Endothelial cell (in vitro differentiated cells): ENCODE measurements at regions not wholly inside any gene's neighbourhood (a gene's known extent, or its start where the extent isn't known, plus 50 kb on each side); places are given as distances from the start of the nearest gene placed in this dataset.

Experiments used
- DNase-seq: peaks from one replicate; pipeline ENCODE4 v3.0.0; 2021; ENCODE audit warnings: low spot score
- H3K27ac Mint-ChIP-seq: one replicate; pipeline ENCODE4 v1.8.0; 2021; ENCODE audit warnings: mixed read lengths, inconsistent platforms; ENCODE audit not compliant: unreplicated experiment
- H3K27me3 Mint-ChIP-seq: one replicate; pipeline ENCODE4 v1.8.0; 2021; ENCODE audit warnings: mild to moderate bottlenecking, moderate library complexity, mixed read lengths, inconsistent platforms; ENCODE audit not compliant: unreplicated experiment
- H3K36me3 Mint-ChIP-seq: one replicate; pipeline ENCODE4 v1.8.0; 2021; ENCODE audit warnings: mild to moderate bottlenecking, low read depth, mixed read lengths, inconsistent platforms; ENCODE audit not compliant: unreplicated experiment
- H3K4me1 Mint-ChIP-seq: one replicate; pipeline ENCODE4 v1.8.0; 2021; ENCODE audit warnings: mild to moderate bottlenecking, mixed read lengths, inconsistent platforms; ENCODE audit not compliant: unreplicated experiment
- H3K4me3 Mint-ChIP-seq: one replicate; pipeline ENCODE4 v1.8.0; 2021; ENCODE audit warnings: mild to moderate bottlenecking, mixed read lengths, inconsistent platforms; ENCODE audit not compliant: unreplicated experiment
- H3K9me3 Mint-ChIP-seq: one replicate; pipeline ENCODE4 v1.8.0; 2021; ENCODE audit warnings: mixed read lengths, inconsistent platforms; ENCODE audit not compliant: unreplicated experiment
- TF ChIP-seq, protein P1 (sequence below): fragments of 200-600 bp; sonication (generic); IDR thresholded peaks from one replicate; pipeline ENCODE4 v1.5.0; 2021; ENCODE audit warnings: antibody characterized with exemption; ENCODE audit not compliant: unreplicated experiment

DNA sequence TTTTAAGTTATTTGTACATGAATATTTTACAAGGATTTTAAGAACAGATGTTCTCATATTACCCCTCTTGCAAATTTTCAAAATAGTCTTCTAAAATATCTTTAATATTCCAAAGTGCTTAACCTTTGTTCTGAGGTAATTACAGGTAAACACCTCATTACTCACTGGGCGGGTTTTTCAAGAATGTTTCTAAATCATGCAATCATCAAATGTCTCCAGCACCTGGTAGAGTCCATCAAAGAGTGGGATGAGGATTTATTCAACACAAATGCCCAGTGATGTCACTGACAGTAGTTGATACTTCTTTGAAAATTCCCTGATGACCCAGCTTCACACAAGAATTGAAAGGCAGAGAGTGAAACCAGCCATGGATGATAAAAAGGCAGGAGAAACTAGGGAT, 114.4 kb downstream of the SEC61B start:
- TF ChIP-seq, protein P1, sequence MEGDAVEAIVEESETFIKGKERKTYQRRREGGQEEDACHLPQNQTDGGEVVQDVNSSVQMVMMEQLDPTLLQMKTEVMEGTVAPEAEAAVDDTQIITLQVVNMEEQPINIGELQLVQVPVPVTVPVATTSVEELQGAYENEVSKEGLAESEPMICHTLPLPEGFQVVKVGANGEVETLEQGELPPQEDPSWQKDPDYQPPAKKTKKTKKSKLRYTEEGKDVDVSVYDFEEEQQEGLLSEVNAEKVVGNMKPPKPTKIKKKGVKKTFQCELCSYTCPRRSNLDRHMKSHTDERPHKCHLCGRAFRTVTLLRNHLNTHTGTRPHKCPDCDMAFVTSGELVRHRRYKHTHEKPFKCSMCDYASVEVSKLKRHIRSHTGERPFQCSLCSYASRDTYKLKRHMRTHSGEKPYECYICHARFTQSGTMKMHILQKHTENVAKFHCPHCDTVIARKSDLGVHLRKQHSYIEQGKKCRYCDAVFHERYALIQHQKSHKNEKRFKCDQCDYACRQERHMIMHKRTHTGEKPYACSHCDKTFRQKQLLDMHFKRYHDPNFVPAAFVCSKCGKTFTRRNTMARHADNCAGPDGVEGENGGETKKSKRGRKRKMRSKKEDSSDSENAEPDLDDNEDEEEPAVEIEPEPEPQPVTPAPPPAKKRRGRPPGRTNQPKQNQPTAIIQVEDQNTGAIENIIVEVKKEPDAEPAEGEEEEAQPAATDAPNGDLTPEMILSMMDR, result no peak
- Mint-ChIP-seq H3K4me1 (peaks cover 11% of the 10 kb centered on the region), H3K4me3 (no peak overlapping the region), H3K27ac (no peak overlapping the region), H3K9me3 (no peaks in the 10 kb centered on the region), H3K27me3 (peaks cover 7% of the 10 kb centered on the region), H3K36me3 (no peaks in the 10 kb centered on the region)
- no peak for DNase-seq

DNA sequence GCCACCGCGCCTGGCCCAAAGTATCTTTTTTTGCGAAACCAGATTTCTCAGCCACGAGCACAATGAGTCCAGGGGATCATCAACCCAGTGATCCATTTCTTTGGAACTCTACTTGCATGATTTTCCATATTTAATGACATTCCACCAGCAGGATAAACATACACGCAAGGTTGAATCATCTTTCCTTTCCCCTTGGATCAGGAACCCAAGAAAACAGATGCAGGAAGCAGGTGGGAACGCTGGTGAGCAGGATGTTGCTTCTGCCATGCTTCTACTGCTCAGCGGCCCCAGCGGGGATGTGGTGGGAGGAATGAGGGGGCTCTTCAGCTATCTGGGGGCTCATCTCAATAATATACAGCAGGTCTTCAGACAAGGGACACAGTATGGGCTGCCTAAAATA, 118.2 kb downstream of the SEC61B start:
- TF ChIP-seq, protein P1, result no peak
- no peaks in the 10 kb centered on the region for H3K36me3 Mint-ChIP-seq
- H3K27ac Mint-ChIP-seq, result no peak overlapping the region
- H3K27me3 Mint-ChIP-seq, result peaks cover 9% of the 10 kb centered on the region
- H3K4me1 Mint-ChIP-seq, result peaks cover 8% of the 10 kb centered on the region
- no peak overlapping the region for H3K4me3 Mint-ChIP-seq
- H3K9me3 Mint-ChIP-seq, result no peaks in the 10 kb centered on the region
- DNase-seq, result no peak

DNA sequence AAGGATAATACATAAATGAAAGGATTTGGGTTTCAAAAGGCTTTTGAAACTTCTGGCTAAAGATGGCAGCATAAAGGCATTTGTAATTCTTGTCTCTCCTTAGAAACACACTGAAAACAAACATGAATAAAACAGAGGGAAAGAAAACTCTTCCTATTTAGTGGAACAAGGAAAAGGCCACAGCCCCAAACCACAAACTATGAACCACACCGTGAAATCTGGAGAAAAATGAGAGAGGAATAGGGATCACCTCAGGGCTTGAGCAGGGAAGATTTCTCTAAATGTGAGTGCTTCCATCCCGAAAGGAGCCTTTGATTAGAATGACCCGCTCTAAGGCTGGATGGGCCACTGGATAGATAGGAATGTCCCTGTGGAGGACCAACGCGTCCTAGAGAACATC, 119.6 kb downstream of the SEC61B start:
- TF ChIP-seq, protein P1, result no peak
- Mint-ChIP-seq H3K4me3 (no peak overlapping the region), H3K36me3 (no peaks in the 10 kb centered on the region), H3K9me3 (no peaks in the 10 kb centered on the region), H3K27me3 (peaks cover 9% of the 10 kb centered on the region), H3K27ac (no peak overlapping the region), H3K4me1 (peaks cover 7% of the 10 kb centered on the region)
- no peak for DNase-seq

DNA sequence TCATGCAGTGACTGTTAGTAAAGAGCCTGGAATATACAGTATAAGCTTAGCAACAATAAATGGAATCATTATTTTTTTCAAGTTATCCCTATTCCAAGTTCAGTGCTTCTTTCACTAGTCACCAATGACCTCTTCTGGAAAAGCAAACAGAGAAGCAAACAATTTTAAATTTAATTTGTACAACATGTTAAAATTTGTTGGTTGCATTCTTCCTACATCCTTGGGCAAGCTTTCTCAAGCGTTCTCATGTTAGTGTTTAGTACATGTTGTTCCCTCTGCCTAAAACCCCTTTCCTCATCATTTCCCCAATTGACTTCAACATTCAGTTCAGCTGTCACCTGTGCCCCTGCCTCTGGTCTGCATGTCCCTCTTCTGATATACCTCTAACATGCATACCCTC, 123.4 kb downstream of the SEC61B start:
- Mint-ChIP-seq H3K9me3 (no peaks in the 10 kb centered on the region), H3K4me3 (no peak overlapping the region), H3K27ac (no peak overlapping the region), H3K4me1 (peaks cover 10% of the 10 kb centered on the region), H3K27me3 (peaks cover 2% of the 10 kb centered on the region), H3K36me3 (no peaks in the 10 kb centered on the region)
- TF ChIP-seq, protein P1, result no peak
- no peak for DNase-seq

DNA sequence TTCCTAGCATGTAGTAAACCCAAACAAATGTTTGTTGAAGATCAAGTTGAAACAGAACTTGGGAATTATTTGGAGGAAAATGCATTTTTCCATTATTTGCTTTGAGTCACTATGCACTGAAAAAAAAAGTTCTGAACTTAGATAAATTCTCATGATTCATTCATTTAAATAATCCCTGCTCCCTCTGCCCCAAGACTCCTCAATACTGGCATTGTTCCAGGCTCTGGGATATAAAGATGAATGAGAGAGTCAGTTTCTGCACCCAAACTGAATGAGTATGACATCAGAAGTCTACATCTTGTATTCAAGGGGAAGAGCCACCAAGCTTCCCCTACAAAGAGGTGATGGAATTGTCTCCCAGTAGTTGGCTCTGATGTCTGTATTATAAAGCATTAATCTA, 123.9 kb downstream of the SEC61B start:
- Mint-ChIP-seq H3K27ac (no peak overlapping the region), H3K27me3 (peaks cover 2% of the 10 kb centered on the region), H3K4me3 (no peak overlapping the region), H3K4me1 (peaks cover 9% of the 10 kb centered on the region), H3K36me3 (no peaks in the 10 kb centered on the region), H3K9me3 (no peaks in the 10 kb centered on the region)
- TF ChIP-seq, protein P1, result no peak
- DNase-seq, result no peak
